ENCODE measurements at regions not wholly inside any gene's neighbourhood (a gene's known extent, or its start where the extent isn't known, plus 50 kb on each side); places are given as distances from the start of the nearest gene placed in this dataset.
"Not testable (repeated sequence)": the region's sequence is repeated elsewhere in the genome, so short reads cannot be mapped to it uniquely, and the experiment has no call there.

DNA sequence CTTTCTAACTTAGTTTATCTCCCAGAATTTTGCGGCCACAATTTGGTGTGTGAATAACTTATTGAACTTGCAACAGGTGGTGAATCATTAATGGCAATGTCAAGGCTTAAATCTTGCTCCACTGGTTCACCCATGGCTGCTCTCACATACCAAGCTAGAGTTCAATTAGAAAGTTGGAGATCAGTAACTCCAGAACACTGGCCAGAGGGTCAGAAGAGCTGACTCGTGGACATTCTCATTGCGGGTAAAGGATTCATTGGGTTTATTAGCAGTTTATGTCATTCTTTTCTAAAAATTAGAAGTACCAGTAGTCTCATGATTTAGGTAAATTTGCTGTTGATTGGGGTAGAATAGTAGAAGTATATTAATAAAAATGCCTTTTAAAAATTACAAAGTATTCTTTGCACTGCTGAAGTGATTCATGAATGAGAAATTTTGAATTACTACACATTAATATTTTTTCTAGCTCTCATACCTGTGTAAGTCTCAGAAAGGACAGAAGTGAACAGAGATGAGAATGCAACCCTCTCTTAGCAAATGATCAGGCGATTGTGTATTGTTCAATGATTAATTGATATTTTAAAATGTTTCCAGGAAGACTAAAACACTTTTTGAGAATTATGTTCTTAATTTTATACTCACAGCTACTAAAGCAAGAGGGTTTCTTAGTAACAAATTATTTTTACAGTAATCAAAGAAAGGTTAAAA, 142.0 kb downstream of the SYT15 start:
- H3K27ac Mint-ChIP-seq; H3K4me3 Mint-ChIP-seq; DNase-seq (ENCODE audit: low spot score); H3K9me3 Mint-ChIP-seq; H3K4me1 Mint-ChIP-seq (ENCODE audit: low read depth); H3K36me3 Mint-ChIP-seq (ENCODE audit: low read depth); H3K27me3 Mint-ChIP-seq (ENCODE audit: low read depth): not testable (repeated sequence)

DNA sequence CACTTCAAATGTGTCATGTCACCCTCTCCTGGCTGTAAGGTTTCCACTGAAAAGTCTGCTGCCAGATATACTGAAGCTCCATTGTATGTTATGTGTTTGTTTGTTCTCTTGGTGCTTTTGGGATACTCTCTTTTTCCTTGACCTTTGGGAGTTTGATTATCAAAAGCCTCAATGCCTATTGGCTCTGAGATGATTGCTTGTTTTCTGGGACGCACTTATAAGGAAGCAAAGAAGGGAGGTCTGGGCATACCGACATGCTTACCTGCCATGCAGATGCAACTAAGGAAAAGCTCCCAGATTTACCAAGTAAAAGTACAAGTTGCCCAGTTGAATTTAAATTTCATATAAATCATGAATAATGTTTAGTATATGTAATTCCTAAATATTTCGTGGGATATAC, 145.3 kb downstream of the SYT15 start:
- not testable (repeated sequence) for DNase-seq (ENCODE audit: low spot score); H3K36me3 Mint-ChIP-seq (ENCODE audit: low read depth); H3K27me3 Mint-ChIP-seq (ENCODE audit: low read depth); H3K27ac Mint-ChIP-seq; H3K4me3 Mint-ChIP-seq; H3K4me1 Mint-ChIP-seq (ENCODE audit: low read depth); H3K9me3 Mint-ChIP-seq

- not testable (repeated sequence) for H3K4me1 Mint-ChIP-seq (ENCODE audit: low read depth); H3K36me3 Mint-ChIP-seq (ENCODE audit: low read depth); H3K4me3 Mint-ChIP-seq; H3K9me3 Mint-ChIP-seq; DNase-seq (ENCODE audit: low spot score); H3K27ac Mint-ChIP-seq; H3K27me3 Mint-ChIP-seq (ENCODE audit: low read depth)
Observed at GRCh38 chr10:46728359-46728758, 149.4 kb downstream of the SYT15 start.

- not testable (repeated sequence) for H3K36me3 Mint-ChIP-seq (ENCODE audit: low read depth); H3K27me3 Mint-ChIP-seq (ENCODE audit: low read depth); H3K9me3 Mint-ChIP-seq; H3K4me1 Mint-ChIP-seq (ENCODE audit: low read depth); H3K4me3 Mint-ChIP-seq; DNase-seq (ENCODE audit: low spot score); H3K27ac Mint-ChIP-seq
Observed at GRCh38 chr10:46730729-46731128, 151.8 kb downstream of the SYT15 start.

- not testable (repeated sequence) for DNase-seq (ENCODE audit: low spot score); H3K9me3 Mint-ChIP-seq; H3K27ac Mint-ChIP-seq; H3K27me3 Mint-ChIP-seq (ENCODE audit: low read depth); H3K36me3 Mint-ChIP-seq (ENCODE audit: low read depth); H3K4me1 Mint-ChIP-seq (ENCODE audit: low read depth); H3K4me3 Mint-ChIP-seq
Observed at GRCh38 chr10:46733635-46734261, 154.8 kb downstream of the SYT15 start.

DNA sequence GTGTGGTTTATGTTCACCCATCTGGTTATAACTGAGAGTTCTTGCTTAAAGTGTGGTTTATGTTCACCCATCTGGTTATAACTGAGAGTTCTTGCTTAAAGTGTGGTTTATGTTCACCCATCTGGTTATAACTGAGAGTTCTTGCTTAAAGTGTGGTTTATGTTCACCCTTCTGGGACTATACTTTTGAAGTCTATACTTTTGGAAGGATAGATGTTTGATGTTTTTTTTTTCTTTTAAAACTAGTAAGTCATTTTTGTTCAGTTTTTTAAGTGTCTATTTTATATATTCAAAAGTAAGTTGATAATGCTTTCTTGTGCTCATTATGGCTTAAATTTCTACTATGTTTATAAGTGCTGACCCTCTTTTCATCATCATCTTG, 155.3 kb downstream of the SYT15 start:
- H3K36me3 Mint-ChIP-seq (ENCODE audit: low read depth); H3K4me1 Mint-ChIP-seq (ENCODE audit: low read depth); H3K27me3 Mint-ChIP-seq (ENCODE audit: low read depth); DNase-seq (ENCODE audit: low spot score); H3K4me3 Mint-ChIP-seq; H3K27ac Mint-ChIP-seq; H3K9me3 Mint-ChIP-seq: not testable (repeated sequence)

- not testable (repeated sequence) for H3K27me3 Mint-ChIP-seq (ENCODE audit: low read depth); H3K27ac Mint-ChIP-seq; H3K36me3 Mint-ChIP-seq (ENCODE audit: low read depth); H3K4me1 Mint-ChIP-seq (ENCODE audit: low read depth); DNase-seq (ENCODE audit: low spot score); H3K4me3 Mint-ChIP-seq; H3K9me3 Mint-ChIP-seq
Observed at GRCh38 chr10:46739919-46740318, 161.0 kb downstream of the SYT15 start.

GRCh38 chr10:46740368-46740767, 161.4 kb downstream of the SYT15 start:
- H3K4me3 Mint-ChIP-seq; H3K36me3 Mint-ChIP-seq (ENCODE audit: low read depth); H3K4me1 Mint-ChIP-seq (ENCODE audit: low read depth); H3K9me3 Mint-ChIP-seq; H3K27me3 Mint-ChIP-seq (ENCODE audit: low read depth); H3K27ac Mint-ChIP-seq; DNase-seq (ENCODE audit: low spot score): not testable (repeated sequence)

- H3K36me3 Mint-ChIP-seq (ENCODE audit: low read depth); H3K9me3 Mint-ChIP-seq; H3K27ac Mint-ChIP-seq; H3K4me3 Mint-ChIP-seq; H3K27me3 Mint-ChIP-seq (ENCODE audit: low read depth); DNase-seq (ENCODE audit: low spot score): not testable (repeated sequence)
- peaks cover 18% of the 10 kb centered on the region for H3K4me1 Mint-ChIP-seq (ENCODE audit: low read depth)
Observed at GRCh38 chr10:46749003-46749402, 162.2 kb upstream of the PTPN20 start.

DNA sequence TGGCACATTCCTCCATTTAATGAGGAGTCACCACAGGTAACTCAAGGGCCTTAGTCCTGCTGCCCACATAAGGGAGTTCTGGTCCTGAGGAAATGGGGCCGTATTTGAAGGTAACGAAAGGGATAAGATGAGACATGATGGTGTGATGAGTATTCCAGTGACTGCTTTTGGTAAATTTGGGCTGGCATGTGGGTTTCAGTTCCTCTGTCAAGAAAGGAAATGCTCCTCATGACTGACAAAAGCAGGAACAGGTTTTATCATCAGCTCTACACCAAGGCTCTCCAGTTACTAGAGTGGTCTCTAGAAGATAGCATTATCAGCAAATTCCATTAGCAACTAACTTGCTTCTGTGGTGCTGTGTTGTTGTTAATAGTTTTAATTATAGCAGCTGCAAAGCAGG, 161.8 kb upstream of the PTPN20 start:
- H3K9me3 Mint-ChIP-seq; H3K36me3 Mint-ChIP-seq (ENCODE audit: low read depth); H3K27me3 Mint-ChIP-seq (ENCODE audit: low read depth); H3K27ac Mint-ChIP-seq: not testable (repeated sequence)
- DNase-seq (ENCODE audit: low spot score), result peak; percentile 47
- Mint-ChIP-seq H3K4me3 (peak overlapping the region; percentile 80), H3K4me1 (ENCODE audit: low read depth) (peaks cover 18% of the 10 kb centered on the region)

GRCh38 chr10:46753763-46754162, 157.5 kb upstream of the PTPN20 start:
- DNase-seq (ENCODE audit: low spot score); H3K9me3 Mint-ChIP-seq; H3K4me3 Mint-ChIP-seq; H3K36me3 Mint-ChIP-seq (ENCODE audit: low read depth); H3K27ac Mint-ChIP-seq; H3K27me3 Mint-ChIP-seq (ENCODE audit: low read depth): not testable (repeated sequence)
- peaks cover 13% of the 10 kb centered on the region for H3K4me1 Mint-ChIP-seq (ENCODE audit: low read depth)

DNA sequence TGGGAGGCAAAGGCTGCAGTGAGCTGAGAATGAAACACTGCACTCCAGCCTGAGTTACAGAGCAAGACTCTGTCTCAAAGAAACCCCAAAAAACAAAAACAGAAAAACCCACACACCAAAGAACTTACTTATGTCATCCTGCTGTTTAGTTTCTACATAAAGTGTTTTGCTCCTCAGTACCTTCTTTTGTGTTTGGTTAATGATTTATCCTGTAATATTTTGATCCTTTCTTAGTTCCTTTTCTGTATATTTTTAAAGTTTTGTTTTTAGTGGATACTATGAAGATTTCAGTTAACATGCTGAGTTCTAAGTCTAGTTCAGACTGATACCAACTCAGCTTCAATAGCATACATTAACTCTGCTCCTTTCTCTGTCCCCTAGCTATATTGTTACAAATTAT, 149.8 kb upstream of the PTPN20 start:
- not testable (repeated sequence) for H3K36me3 Mint-ChIP-seq (ENCODE audit: low read depth); H3K27me3 Mint-ChIP-seq (ENCODE audit: low read depth); H3K4me3 Mint-ChIP-seq; H3K9me3 Mint-ChIP-seq; H3K4me1 Mint-ChIP-seq (ENCODE audit: low read depth); H3K27ac Mint-ChIP-seq; DNase-seq (ENCODE audit: low spot score)

- H3K27me3 Mint-ChIP-seq (ENCODE audit: low read depth); H3K9me3 Mint-ChIP-seq; H3K36me3 Mint-ChIP-seq (ENCODE audit: low read depth); DNase-seq (ENCODE audit: low spot score); H3K4me1 Mint-ChIP-seq (ENCODE audit: low read depth); H3K27ac Mint-ChIP-seq; H3K4me3 Mint-ChIP-seq: not testable (repeated sequence)
Observed at GRCh38 chr10:46768515-46769291, 142.5 kb upstream of the PTPN20 start.

DNA sequence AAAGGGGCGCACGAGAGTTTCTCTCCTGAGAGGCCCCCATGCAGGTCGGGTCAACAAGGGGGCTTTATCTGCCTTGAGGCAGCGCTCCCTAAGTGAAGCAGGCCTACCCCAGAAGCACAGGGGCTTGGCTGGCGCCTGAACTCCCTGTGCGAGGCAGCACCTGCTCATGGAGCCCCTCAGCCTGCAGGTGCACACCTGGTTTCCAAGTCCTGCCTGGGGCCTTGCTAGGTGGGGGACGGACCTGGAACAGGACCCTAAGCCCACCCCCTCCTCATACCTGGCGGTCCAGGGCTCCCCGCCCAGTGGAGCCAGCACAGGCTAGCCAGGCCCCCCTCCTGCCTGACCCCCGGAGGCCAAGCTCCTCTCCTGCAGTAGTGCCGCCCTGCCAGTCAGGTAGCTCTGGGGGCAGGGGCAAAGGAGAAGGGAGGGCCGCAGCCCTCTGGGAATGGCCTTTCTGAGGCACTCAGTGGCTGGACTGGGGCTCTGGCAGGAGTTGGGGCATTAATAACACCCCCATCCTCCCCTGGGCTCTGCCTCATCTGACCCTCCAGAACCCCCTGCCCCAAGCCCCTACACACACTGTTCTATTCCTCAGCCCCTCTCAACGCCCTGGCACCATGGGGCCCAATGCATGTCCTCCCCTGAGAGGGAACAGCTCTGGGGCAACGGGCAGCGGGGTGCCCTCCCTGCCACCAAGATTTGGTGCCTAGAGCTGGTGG, 137.9 kb upstream of the PTPN20 start:
- H3K27me3 Mint-ChIP-seq (ENCODE audit: low read depth); H3K9me3 Mint-ChIP-seq; H3K4me1 Mint-ChIP-seq (ENCODE audit: low read depth): not testable (repeated sequence)

More for the DNA sequence above, 137.9 kb upstream of the PTPN20 start:
- not testable (repeated sequence) for H3K27ac Mint-ChIP-seq; H3K4me3 Mint-ChIP-seq; H3K36me3 Mint-ChIP-seq (ENCODE audit: low read depth); DNase-seq (ENCODE audit: low spot score)
